Astrocyte (in vitro differentiated cells and primary cell): ENCODE measurements at regions not wholly inside any gene's neighbourhood (a gene's known extent, or its start where the extent isn't known, plus 50 kb on each side); places are given as distances from the start of the nearest gene placed in this dataset.

Experiments
- DNase-seq: peaks from one replicate; pipeline ENCODE4 v3.0.0-alpha.2; 2010; ENCODE audit warnings: low read depth
- FAIRE-seq: peaks from 2 replicates; lab custom pipeline; 2011; peaks lifted over from hg19 to GRCh38; lab: Jason Lieb, UNC
- H2AFZ ChIP-seq: 2 replicates; pipeline ENCODE4 v1.6.0; 2012; ENCODE audit warnings: low read depth, low read length, inconsistent platforms
- H3K27ac ChIP-seq: 2 replicates; pipeline ENCODE4 v1.5.1; 2011; ENCODE audit warnings: low read depth, low read length, inconsistent platforms
- H3K27me3 ChIP-seq: 2 replicates; pipeline ENCODE4 v1.6.0; 2011; ENCODE audit warnings: low read length, inconsistent platforms; ENCODE audit not compliant: insufficient read depth
- H3K36me3 ChIP-seq: 2 replicates; pipeline ENCODE4 v1.5.1; 2011; ENCODE audit warnings: low read length, inconsistent platforms; ENCODE audit not compliant: insufficient read depth
- H3K4me1 ChIP-seq: 2 replicates; pipeline ENCODE4 v1.5.1; 2011; ENCODE audit warnings: low read length, inconsistent platforms; ENCODE audit not compliant: insufficient read depth
- H3K4me2 ChIP-seq: 2 replicates; pipeline ENCODE4 v1.6.0; 2012; ENCODE audit warnings: low read length, inconsistent platforms
- H3K4me3 ChIP-seq: 2 replicates; pipeline ENCODE4 v1.5.1; 2011; ENCODE audit warnings: low read depth, mild to moderate bottlenecking, low read length, inconsistent platforms; ENCODE audit not compliant: insufficient read depth
- H3K79me2 ChIP-seq: 2 replicates; pipeline ENCODE4 v1.6.0; 2012; ENCODE audit warnings: mild to moderate bottlenecking, low read length, inconsistent platforms; ENCODE audit not compliant: insufficient read depth
- H3K9ac ChIP-seq: 2 replicates; pipeline ENCODE4 v1.6.0; 2012; ENCODE audit warnings: mild to moderate bottlenecking, low read length, inconsistent platforms
- H3K9me3 ChIP-seq: 2 replicates; pipeline ENCODE4 v1.5.1; 2012; ENCODE audit warnings: low read depth, mild to moderate bottlenecking, low read length, inconsistent platforms; ENCODE audit not compliant: insufficient read depth
- H4K20me1 ChIP-seq: 2 replicates; pipeline ENCODE4 v1.6.0; 2012; ENCODE audit warnings: low read length, inconsistent platforms; ENCODE audit not compliant: insufficient read depth
- H3K27ac Mint-ChIP-seq: one replicate; pipeline ENCODE4 v1.8.0; 2021; ENCODE audit warnings: mild to moderate bottlenecking, mixed read lengths; ENCODE audit not compliant: unreplicated experiment
- H3K27me3 Mint-ChIP-seq: one replicate; pipeline ENCODE4 v1.8.0; 2021; ENCODE audit warnings: low read depth, mixed read lengths; ENCODE audit not compliant: unreplicated experiment
- H3K36me3 Mint-ChIP-seq: one replicate; pipeline ENCODE4 v1.8.0; 2021; ENCODE audit warnings: low read depth, mixed read lengths; ENCODE audit not compliant: unreplicated experiment
- H3K4me1 Mint-ChIP-seq: one replicate; pipeline ENCODE4 v1.8.0; 2021; ENCODE audit warnings: low read depth, mixed read lengths; ENCODE audit not compliant: unreplicated experiment
- H3K4me3 Mint-ChIP-seq: one replicate; pipeline ENCODE4 v1.8.0; 2021; ENCODE audit warnings: mild to moderate bottlenecking, moderate library complexity, mixed read lengths; ENCODE audit not compliant: unreplicated experiment
- H3K9me3 Mint-ChIP-seq: one replicate; pipeline ENCODE4 v1.8.0; 2021; ENCODE audit warnings: mild to moderate bottlenecking, mixed read lengths; ENCODE audit not compliant: unreplicated experiment
- EZH2 ChIP-seq: IDR thresholded peaks from 2 replicates; pipeline ENCODE4 v1.6.1; 2012; ENCODE audit warnings: mild to moderate bottlenecking, low read length, inconsistent platforms; ENCODE audit not compliant: insufficient read depth
- TF ChIP-seq, protein P1 (sequence below): IDR thresholded peaks from 2 replicates; pipeline ENCODE4 v1.5.1; 2011; ENCODE audit warnings: low read depth, mild to moderate bottlenecking, inconsistent platforms, low read length, moderate library complexity; ENCODE audit not compliant: insufficient read depth

- no peak overlapping the region for H3K4me2 ChIP-seq
- H3K4me1 ChIP-seq = no peaks in the 10 kb centered on the region
- H3K4me1 Mint-ChIP-seq = no peaks in the 10 kb centered on the region
- H3K4me3 Mint-ChIP-seq = no peak overlapping the region
- H3K27ac ChIP-seq = no peak overlapping the region
- no peak overlapping the region for H3K9ac ChIP-seq
- peaks cover 9% of the 10 kb centered on the region for H3K27me3 ChIP-seq
- no peak for FAIRE-seq
- no peak for DNase-seq
- TF ChIP-seq, protein P1, sequence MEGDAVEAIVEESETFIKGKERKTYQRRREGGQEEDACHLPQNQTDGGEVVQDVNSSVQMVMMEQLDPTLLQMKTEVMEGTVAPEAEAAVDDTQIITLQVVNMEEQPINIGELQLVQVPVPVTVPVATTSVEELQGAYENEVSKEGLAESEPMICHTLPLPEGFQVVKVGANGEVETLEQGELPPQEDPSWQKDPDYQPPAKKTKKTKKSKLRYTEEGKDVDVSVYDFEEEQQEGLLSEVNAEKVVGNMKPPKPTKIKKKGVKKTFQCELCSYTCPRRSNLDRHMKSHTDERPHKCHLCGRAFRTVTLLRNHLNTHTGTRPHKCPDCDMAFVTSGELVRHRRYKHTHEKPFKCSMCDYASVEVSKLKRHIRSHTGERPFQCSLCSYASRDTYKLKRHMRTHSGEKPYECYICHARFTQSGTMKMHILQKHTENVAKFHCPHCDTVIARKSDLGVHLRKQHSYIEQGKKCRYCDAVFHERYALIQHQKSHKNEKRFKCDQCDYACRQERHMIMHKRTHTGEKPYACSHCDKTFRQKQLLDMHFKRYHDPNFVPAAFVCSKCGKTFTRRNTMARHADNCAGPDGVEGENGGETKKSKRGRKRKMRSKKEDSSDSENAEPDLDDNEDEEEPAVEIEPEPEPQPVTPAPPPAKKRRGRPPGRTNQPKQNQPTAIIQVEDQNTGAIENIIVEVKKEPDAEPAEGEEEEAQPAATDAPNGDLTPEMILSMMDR = no peak
- TF ChIP-seq EZH2 = no peak
- H3K79me2 ChIP-seq = no peaks in the 10 kb centered on the region
- no peaks in the 10 kb centered on the region for H3K9me3 Mint-ChIP-seq
- no peak overlapping the region for H2AFZ ChIP-seq
- no peaks in the 10 kb centered on the region for H3K9me3 ChIP-seq
- no peaks in the 10 kb centered on the region for H3K36me3 ChIP-seq
- H3K27me3 Mint-ChIP-seq = peaks cover 46% of the 10 kb centered on the region
- no peak overlapping the region for H3K4me3 ChIP-seq
- H4K20me1 ChIP-seq = no peaks in the 10 kb centered on the region
- H3K27ac Mint-ChIP-seq = no peak overlapping the region
- H3K36me3 Mint-ChIP-seq = no peaks in the 10 kb centered on the region
These were observed 101.1 kb upstream of the IGLL5 start for GRCh38 chr22:22786301-22787115.

DNA sequence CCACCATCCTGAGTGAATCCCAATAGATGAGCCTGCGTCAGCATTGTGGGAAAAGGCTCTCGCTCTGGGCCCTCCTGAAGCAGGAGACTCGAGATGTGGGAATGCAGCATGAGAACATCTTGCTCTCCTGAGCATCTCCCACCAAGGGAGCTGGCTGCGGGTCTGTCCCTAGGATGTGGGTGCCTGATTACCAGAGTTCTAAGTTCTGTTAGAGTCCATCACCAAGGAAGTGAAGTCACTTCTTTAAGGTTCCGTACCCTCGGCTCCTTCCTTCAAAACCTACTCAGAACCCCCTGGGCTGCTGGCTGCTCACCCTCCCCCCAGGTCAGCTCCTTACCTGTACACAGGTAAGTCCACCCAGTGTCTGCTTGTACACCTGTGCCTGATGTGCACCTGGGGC, 100.5 kb upstream of the IGLL5 start:
- H3K27me3 Mint-ChIP-seq = peaks cover 49% of the 10 kb centered on the region
- Histone ChIP-seq H3K79me2 (no peaks in the 10 kb centered on the region), H4K20me1 (no peaks in the 10 kb centered on the region), H3K9me3 (no peaks in the 10 kb centered on the region), H3K4me3 (no peak overlapping the region), H2AFZ (no peak overlapping the region), H3K36me3 (no peaks in the 10 kb centered on the region), H3K27me3 (peaks cover 8% of the 10 kb centered on the region), H3K4me2 (no peak overlapping the region), H3K27ac (no peak overlapping the region), H3K9ac (no peak overlapping the region), H3K4me1 (no peaks in the 10 kb centered on the region)
- FAIRE-seq (no peak), DNase-seq (no peak)
- no peaks in the 10 kb centered on the region for H3K9me3 Mint-ChIP-seq
- no peaks in the 10 kb centered on the region for H3K36me3 Mint-ChIP-seq
- TF ChIP-seq, protein P1 = no peak
- no peak for TF ChIP-seq EZH2
- H3K4me3 Mint-ChIP-seq = no peak overlapping the region
- H3K27ac Mint-ChIP-seq = no peak overlapping the region
- no peaks in the 10 kb centered on the region for H3K4me1 Mint-ChIP-seq

GRCh38 chr22:22787786-22788459, 99.7 kb upstream of the IGLL5 start:
- Histone ChIP-seq H3K4me3 (no peak overlapping the region), H4K20me1 (no peaks in the 10 kb centered on the region), H3K4me1 (no peaks in the 10 kb centered on the region), H3K27ac (no peak overlapping the region), H3K36me3 (no peaks in the 10 kb centered on the region), H3K79me2 (no peaks in the 10 kb centered on the region), H3K9ac (no peak overlapping the region), H2AFZ (no peak overlapping the region), H3K9me3 (no peaks in the 10 kb centered on the region), H3K27me3 (peaks cover 5% of the 10 kb centered on the region), H3K4me2 (no peak overlapping the region)
- peaks cover 53% of the 10 kb centered on the region for H3K27me3 Mint-ChIP-seq
- FAIRE-seq = no peak
- TF ChIP-seq, protein P1 = peak; percentile 48
- no peak for TF ChIP-seq EZH2
- H3K9me3 Mint-ChIP-seq = no peaks in the 10 kb centered on the region
- no peak overlapping the region for H3K4me3 Mint-ChIP-seq
- no peaks in the 10 kb centered on the region for H3K4me1 Mint-ChIP-seq
- H3K36me3 Mint-ChIP-seq = no peaks in the 10 kb centered on the region
- no peak for DNase-seq
- no peak overlapping the region for H3K27ac Mint-ChIP-seq
